CD14-positive monocyte (primary cell): ENCODE measurements at regions not wholly inside any gene's neighbourhood (a gene's known extent, or its start where the extent isn't known, plus 50 kb on each side); places are given as distances from the start of the nearest gene placed in this dataset.

ENCODE experiments used
- DNase-seq, 3 donors: peaks; one replicate each; pipeline ENCODE4 v3.0.0-alpha.2; 2011 to 2022
- H2AFZ ChIP-seq: 2 replicates; pipeline ENCODE4 v1.6.0; 2012; ENCODE audit warnings: mild to moderate bottlenecking, low read depth, low read length, inconsistent platforms; ENCODE audit not compliant: insufficient read depth, poor library complexity, severe bottlenecking
- H3K27ac ChIP-seq, 2 donors: 1 replicate in 1 of 2; 2 replicates in 1 of 2; pipeline ENCODE4 v1.5.1; 2012 to 2013; ENCODE audit warnings: low read length in 2 of 2, control low read depth in 1 of 2, inconsistent platforms in 1 of 2, low read depth in 1 of 2, mild to moderate bottlenecking in 1 of 2
- H3K27me3 ChIP-seq, 2 donors: one replicate each; pipeline versions ENCODE4 v1.6.0 to v1.6.1; 2011 to 2013; ENCODE audit warnings: low read length in 2 of 2; ENCODE audit not compliant: control insufficient read depth in 2 of 2, insufficient read depth in 2 of 2
- H3K36me3 ChIP-seq, 2 donors: replicated peaks in 1 of 2; 1 replicate in 1 of 2; 2 replicates in 1 of 2; pipeline versions ENCODE4 v1.5.1 to v1.6.1; 2012 to 2013; ENCODE audit warnings: low read length in 2 of 2, control low read depth in 1 of 2, inconsistent platforms in 1 of 2, mild to moderate bottlenecking in 1 of 2; ENCODE audit not compliant: insufficient read depth in 2 of 2, control insufficient read depth in 1 of 2
- H3K4me1 ChIP-seq, 2 donors: 1 replicate in 1 of 2; 2 replicates in 1 of 2; pipeline versions ENCODE4 v1.5.1 to v1.6.1; 2012 to 2013; ENCODE audit warnings: low read length in 2 of 2, control low read depth in 1 of 2, inconsistent platforms in 1 of 2, mild to moderate bottlenecking in 1 of 2, moderate library complexity in 1 of 2; ENCODE audit not compliant: insufficient read depth in 2 of 2, control insufficient read depth in 1 of 2
- H3K4me2 ChIP-seq: replicated peaks from 2 replicates; pipeline ENCODE3; 2012; ENCODE audit warnings: low read length, moderate library complexity, mild to moderate bottlenecking; ENCODE audit not compliant: poor library complexity, severe bottlenecking; ENCODE audit errors: extremely low read depth
- H3K4me3 ChIP-seq, 3 experiments: fragments of 200-600 bp in 1 of 3; sonication (generic) in 1 of 3; replicated peaks in 1 of 3; 1 replicate in 2 of 3; 2 replicates in 1 of 3; pipeline ENCODE4 v1.5.1; 2011 to 2013; ENCODE audit warnings: low read length in 3 of 3, mild to moderate bottlenecking in 3 of 3, control low read depth in 2 of 3, low read depth in 2 of 3, inconsistent platforms in 1 of 3, moderate library complexity in 1 of 3
- H3K79me2 ChIP-seq: 2 replicates; pipeline ENCODE4 v1.6.0; 2012; ENCODE audit warnings: mild to moderate bottlenecking, control low read depth, inconsistent platforms, low read length, moderate library complexity; ENCODE audit not compliant: insufficient read depth
- H3K9ac ChIP-seq: 2 replicates; pipeline ENCODE4 v1.6.0; 2017; ENCODE audit warnings: low read length, mild to moderate bottlenecking; ENCODE audit not compliant: insufficient read depth, poor library complexity, severe bottlenecking
- H3K9me3 ChIP-seq, 2 donors: replicated peaks in 1 of 2; 1 replicate in 1 of 2; 2 replicates in 1 of 2; pipeline versions ENCODE4 v1.5.1 to v1.6.1; 2012 to 2013; ENCODE audit warnings: low read length in 2 of 2, control low read depth in 1 of 2; ENCODE audit not compliant: control insufficient read depth in 1 of 2, insufficient read depth in 1 of 2
- H4K20me1 ChIP-seq: 2 replicates; pipeline ENCODE4 v1.6.0; 2012; ENCODE audit warnings: mild to moderate bottlenecking, low read length, control low read depth, moderate library complexity; ENCODE audit not compliant: insufficient read depth
- H3K27ac Mint-ChIP-seq, 7 donors: one replicate each; pipeline ENCODE4 v1.8.0; 2020; ENCODE audit warnings: mild to moderate bottlenecking in 7 of 7, mixed read lengths in 7 of 7, moderate library complexity in 6 of 7, inconsistent platforms in 2 of 7
- H3K27me3 Mint-ChIP-seq, 3 donors: one replicate each; pipeline ENCODE4 v1.8.0; 2021 to 2022; ENCODE audit warnings: low read depth in 3 of 3, mild to moderate bottlenecking in 3 of 3, mixed read lengths in 3 of 3, moderate library complexity in 3 of 3, inconsistent platforms in 1 of 3
- H3K36me3 Mint-ChIP-seq, 2 donors: one replicate each; pipeline ENCODE4 v1.8.0; 2020; ENCODE audit warnings: mixed read lengths in 2 of 2, inconsistent platforms in 1 of 2, mild to moderate bottlenecking in 1 of 2
- H3K4me1 Mint-ChIP-seq: one replicate; pipeline ENCODE4 v1.8.0; 2020; ENCODE audit warnings: mild to moderate bottlenecking, mixed read lengths
- H3K4me3 Mint-ChIP-seq, 2 donors: one replicate each; pipeline ENCODE4 v1.8.0; 2020; ENCODE audit warnings: mild to moderate bottlenecking in 2 of 2, mixed read lengths in 2 of 2, moderate library complexity in 1 of 2
- H3K9me3 Mint-ChIP-seq, 7 donors: one replicate each; pipeline ENCODE4 v1.8.0; 2020 to 2022; ENCODE audit warnings: mixed read lengths in 7 of 7, mild to moderate bottlenecking in 6 of 7, moderate library complexity in 6 of 7, inconsistent platforms in 2 of 7
- WGBS: methylation state at CpG from one replicate; pipeline ENCODE4 v1.1.5; 2013; ENCODE audit warnings: missing lambda C conversion rate; ENCODE audit not compliant: insufficient coverage; 5-methylcytosine and 5-hydroxymethylcytosine counted together
- intact Hi-C, 2 donors: fragments of 100-400 bp; cut with micrococcal nuclease; formaldehyde crosslinking; loops; one replicate each; pipeline versions ENCODE4 v1.15.0 to v1.15.1; 2023
- TF ChIP-seq, protein P1 (sequence below): fragments of 200-600 bp; IDR thresholded peaks from one replicate; pipeline ENCODE4 v1.8.0; 2022; ENCODE audit warnings: antibody characterized with exemption, mild to moderate bottlenecking

DNA sequence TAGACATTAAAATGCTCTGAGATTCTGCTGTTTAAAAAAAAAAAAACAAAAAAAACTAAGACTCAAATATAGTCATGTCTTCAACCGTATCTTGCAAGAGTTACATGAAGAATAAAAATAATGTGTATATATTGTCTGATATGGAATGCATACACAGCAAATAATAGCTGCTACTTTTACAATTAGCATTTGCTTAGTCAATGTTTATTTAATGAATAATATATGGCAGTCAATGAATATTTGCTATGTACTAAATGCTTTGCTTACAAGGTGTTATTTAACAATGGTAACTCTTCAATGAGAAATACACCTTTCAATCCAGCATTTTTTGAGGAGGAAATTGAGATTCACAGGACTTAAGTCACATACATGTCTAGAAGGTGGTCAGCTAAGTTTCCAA lies 718.8 kb upstream of the SOX9 start:
- Histone ChIP-seq H4K20me1 (no peaks in the 10 kb centered on the region), H3K27ac (no peak overlapping the region), H3K4me3 (no peak overlapping the region), H2AFZ (no peak overlapping the region), H3K9ac (no peak overlapping the region), H3K27me3 (no peaks in the 10 kb centered on the region), H3K4me1 (no peaks in the 10 kb centered on the region), H3K79me2 (no peaks in the 10 kb centered on the region), H3K9me3 (no peaks in the 10 kb centered on the region), H3K36me3 (no peaks in the 10 kb centered on the region), H3K4me2 (no peak overlapping the region)
- TF ChIP-seq, protein P1, sequence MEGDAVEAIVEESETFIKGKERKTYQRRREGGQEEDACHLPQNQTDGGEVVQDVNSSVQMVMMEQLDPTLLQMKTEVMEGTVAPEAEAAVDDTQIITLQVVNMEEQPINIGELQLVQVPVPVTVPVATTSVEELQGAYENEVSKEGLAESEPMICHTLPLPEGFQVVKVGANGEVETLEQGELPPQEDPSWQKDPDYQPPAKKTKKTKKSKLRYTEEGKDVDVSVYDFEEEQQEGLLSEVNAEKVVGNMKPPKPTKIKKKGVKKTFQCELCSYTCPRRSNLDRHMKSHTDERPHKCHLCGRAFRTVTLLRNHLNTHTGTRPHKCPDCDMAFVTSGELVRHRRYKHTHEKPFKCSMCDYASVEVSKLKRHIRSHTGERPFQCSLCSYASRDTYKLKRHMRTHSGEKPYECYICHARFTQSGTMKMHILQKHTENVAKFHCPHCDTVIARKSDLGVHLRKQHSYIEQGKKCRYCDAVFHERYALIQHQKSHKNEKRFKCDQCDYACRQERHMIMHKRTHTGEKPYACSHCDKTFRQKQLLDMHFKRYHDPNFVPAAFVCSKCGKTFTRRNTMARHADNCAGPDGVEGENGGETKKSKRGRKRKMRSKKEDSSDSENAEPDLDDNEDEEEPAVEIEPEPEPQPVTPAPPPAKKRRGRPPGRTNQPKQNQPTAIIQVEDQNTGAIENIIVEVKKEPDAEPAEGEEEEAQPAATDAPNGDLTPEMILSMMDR = no peak
- H3K27ac Mint-ChIP-seq = no peak overlapping the region
- H3K4me1 Mint-ChIP-seq = no peaks in the 10 kb centered on the region
- H3K9me3 Mint-ChIP-seq = peaks cover 0 to 19% (median 9%) of the 10 kb centered on the region in 7 donors
- DNase-seq = no peak
- peaks cover 0 to 1% (median 0%) of the 10 kb centered on the region in 3 donors for H3K27me3 Mint-ChIP-seq
- WGBS = no CpG with 5 or more reads among the region's 1 CpG
- no peaks in the 10 kb centered on the region for H3K36me3 Mint-ChIP-seq
- intact Hi-C loops = no loop called here
- no peak overlapping the region for H3K4me3 Mint-ChIP-seq

DNA sequence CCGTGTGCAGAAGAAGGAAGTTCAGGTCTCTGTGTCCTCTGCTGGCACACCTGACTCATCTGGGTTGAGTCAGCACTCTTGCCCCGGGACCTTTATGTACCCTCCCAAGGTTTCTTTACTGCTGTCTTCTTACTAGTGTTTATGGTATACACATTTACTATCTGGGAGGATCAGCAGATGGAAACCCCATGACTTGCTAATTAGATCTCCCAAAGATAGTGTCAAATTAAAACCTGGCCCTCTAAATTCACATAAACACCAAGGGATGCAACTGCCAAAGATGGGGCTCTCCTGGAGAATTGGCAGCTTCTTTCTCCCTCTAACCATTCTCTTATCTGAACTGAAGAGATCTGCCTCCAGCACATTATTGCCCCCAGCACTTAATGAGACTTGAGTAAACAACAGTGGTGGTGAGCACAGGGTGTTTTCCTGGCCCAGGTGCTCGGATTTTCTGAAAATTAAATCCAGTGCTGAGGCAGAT lies 718.1 kb upstream of the SOX9 start:
- TF ChIP-seq, protein P1 = no peak
- no peak overlapping the region for H3K27ac Mint-ChIP-seq
- intact Hi-C loops = no loop called here
- H3K4me3 Mint-ChIP-seq = no peak overlapping the region
- Histone ChIP-seq H3K4me3 (no peak overlapping the region), H3K79me2 (no peaks in the 10 kb centered on the region), H2AFZ (no peak overlapping the region), H3K27ac (no peak overlapping the region), H3K9me3 (peaks cover 0 to 3% of the 10 kb centered on the region in 2 donors), H3K36me3 (no peaks in the 10 kb centered on the region), H3K4me1 (no peaks in the 10 kb centered on the region), H4K20me1 (no peaks in the 10 kb centered on the region), H3K9ac (no peak overlapping the region), H3K27me3 (no peaks in the 10 kb centered on the region), H3K4me2 (no peak overlapping the region)
- no peaks in the 10 kb centered on the region for H3K36me3 Mint-ChIP-seq
- peaks cover 0 to 22% (median 11%) of the 10 kb centered on the region in 7 donors for H3K9me3 Mint-ChIP-seq
- DNase-seq = no peak
- H3K27me3 Mint-ChIP-seq = peaks cover 0 to 1% (median 0%) of the 10 kb centered on the region in 3 donors
- WGBS = 86% methylated on average over 1 of the region's 3 CpGs
- H3K4me1 Mint-ChIP-seq = no peaks in the 10 kb centered on the region
